Stimulated activated CD4-positive, alpha-beta T cell treated with anti-CD3 and anti-CD28 coated beads, Interleukin-15, amount 100 ng/mL, for 24 hours (primary cell): ENCODE measurements at regions not wholly inside any gene's neighbourhood (a gene's known extent, or its start where the extent isn't known, plus 50 kb on each side); places are given as distances from the start of the nearest gene placed in this dataset.
"Not testable (repeated sequence)": the region's sequence is repeated elsewhere in the genome, so short reads cannot be mapped to it uniquely, and the experiment has no call there.

ENCODE experiments used
- DNase-seq: peaks from one replicate; pipeline ENCODE4 v3.0.0-alpha.2; 2020

DNA sequence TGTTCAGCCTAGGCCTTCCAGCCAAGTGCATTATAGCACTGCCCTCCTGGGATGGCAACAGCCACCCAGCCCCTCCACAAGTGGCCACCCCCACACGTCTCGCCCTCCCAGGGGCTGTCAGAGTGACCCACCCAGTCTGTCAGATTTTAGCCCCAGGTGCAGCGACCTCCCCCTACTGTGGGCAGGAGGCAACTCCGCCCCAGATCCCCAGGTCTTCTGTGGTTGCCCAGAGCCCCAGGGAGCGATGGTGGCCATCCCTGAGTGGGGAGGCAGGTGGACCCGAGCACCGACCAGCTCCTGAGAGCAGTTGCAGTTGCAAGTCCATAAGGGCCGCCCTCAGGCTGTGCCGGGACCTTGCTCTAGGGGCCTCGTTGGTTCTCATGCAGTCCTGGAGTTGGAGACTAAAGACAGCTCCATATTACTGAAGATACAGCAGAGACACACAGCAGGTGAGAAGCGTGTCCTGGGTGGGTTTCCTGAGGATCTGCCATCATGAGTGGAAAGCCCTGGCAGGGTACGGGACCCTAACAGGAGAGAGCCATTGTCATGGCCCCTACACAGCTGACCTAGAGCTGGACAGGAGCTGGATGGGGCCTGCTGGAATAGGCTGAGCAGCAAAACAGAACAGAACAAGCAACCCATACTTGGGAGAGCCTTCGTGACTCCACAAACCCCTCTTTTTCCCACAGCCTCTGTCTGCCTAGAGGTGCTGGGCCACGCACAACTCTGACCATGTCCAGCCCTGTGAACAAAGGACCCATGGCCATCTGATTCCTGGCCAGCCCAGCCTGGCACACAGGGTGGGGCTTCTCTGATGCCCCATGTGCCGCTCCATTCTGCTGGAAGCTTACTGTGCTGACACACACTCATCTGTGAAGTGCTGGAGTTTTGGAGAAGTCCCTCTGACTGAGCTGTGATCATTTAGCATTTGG, 110.3 kb upstream of the ALDH1A3 start:
- DNase-seq: no peak

DNA sequence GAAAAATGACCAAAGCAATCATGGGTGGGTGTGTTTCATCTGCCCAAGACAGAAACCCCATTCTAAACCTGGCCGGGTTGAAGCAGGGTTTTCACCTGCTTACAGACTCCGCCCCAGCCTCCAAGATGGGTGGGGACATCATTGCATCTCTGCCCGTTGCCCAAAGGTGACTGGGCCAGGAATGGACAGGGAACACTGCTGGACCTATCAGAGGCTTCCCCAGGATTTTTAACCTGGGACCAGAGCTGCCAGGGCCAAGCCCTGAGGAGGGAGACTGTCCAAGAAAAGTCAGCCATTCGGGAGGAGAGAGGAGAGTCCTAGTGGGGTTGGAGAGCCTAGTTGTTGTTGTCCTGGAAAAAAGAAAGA, 109.7 kb upstream of the ALDH1A3 start:
- no peak for DNase-seq

DNA sequence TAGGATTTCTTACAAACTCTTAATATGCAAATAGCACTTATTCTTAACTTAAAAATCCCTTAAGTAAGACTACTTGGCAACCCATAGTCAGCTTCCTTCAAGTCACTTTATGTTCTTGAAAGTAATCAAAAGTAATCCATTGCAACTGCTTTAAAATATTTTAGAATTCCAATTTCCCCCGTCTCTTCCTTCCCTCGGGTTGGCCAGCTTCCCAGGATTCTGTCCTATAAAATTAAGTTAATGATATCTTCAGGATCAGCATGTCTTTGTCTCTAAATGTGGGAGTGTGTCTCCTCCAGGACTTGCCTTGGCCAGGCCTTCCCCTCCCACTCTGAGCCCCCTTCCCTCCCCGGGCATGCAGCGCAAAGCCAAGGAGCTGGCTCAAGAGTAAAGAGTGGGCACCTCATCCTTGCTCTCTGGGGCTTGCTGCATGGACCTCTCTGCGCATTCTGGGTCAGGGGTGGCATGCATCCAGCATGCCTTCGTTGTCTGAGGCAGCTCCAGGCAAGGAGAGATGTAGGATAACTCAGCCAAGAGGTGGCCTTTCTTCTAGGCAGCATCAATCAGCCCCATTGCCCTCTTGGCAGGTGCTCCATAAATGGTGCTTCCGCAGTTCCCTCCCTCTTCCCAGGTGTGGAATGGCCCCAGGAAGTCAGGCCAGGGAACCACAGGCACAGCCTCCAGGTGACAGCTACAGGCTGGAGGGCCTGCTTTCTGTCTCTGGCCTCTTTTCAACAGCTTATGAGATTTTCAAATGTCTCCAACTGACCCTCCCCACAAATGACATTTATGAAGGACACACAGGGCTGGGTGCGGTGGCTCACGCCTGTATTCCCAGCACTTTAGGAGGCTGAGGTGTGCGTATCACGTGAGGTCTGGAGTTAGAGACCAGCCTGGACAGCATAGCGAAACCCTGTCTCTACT, 108.7 kb upstream of the ALDH1A3 start:
- DNase-seq: no peak

DNA sequence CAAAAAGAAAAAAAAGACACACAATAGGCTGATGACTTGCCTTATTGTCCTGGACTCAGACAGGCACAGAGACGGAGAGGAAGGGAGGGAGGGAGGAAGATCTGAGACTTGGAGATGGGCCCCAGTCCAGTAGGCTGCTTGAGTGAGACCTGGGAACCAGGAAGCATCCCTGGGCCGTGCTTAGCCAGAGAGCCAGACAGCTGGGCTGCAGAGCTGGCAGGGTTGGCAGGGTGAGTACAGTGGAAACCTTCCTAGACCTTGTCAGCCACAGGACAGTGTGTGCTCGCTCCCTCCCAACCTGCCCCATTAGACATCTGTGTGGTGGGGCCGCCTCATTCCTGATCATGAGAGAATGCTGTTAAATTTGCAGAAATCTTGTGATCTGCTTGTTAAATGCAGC, 107.9 kb upstream of the ALDH1A3 start:
- DNase-seq: no peak

DNA sequence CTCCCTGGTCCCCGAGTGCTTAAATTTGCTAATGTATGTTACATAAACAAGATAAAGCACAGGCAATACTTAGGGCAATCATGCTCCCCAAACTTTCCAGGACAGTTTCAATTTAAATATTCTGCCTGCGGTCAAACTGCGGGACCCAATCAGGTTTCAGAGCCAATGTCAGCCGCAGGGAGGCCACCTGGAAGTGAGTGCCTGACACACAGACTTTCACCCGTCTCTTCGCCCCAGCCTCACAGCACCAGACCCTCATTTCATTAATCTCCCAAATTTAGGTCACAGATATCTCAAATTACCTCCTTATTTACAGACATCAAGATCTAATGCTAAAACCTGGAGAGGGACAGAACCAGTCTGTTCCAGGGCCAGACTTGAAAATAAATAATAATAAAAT, 107.2 kb upstream of the ALDH1A3 start:
- DNase-seq: no peak

DNA sequence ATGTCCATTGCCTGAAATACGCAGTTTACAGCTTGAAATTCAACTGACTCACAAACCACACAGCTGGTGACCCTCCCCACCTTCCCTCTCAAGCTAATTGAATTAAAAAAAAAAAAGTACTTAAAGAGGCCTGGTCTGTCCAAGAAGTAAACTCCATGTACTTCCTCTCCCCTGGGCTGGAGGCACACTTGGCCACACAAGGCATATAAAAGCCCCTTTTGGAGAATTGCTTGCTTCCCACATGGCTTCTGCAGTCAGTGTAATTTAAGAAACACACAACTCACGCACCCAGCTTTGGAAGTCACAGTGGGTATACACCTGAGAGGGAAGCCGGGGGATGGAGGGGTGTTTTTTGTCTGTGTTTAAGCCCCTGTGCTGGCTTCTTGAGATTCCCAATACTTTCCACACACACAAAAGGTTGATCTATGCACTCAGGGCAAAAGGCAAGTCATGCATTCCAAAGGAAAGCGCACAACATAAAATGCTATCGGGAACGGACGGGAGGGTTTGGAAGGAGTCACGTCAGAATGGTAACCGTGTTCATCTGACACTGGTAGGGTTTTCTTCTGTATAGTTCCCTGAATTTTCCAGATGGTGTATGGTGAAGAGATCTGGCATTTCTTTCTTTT, 106.6 kb upstream of the ALDH1A3 start:
- no peak for DNase-seq

DNA sequence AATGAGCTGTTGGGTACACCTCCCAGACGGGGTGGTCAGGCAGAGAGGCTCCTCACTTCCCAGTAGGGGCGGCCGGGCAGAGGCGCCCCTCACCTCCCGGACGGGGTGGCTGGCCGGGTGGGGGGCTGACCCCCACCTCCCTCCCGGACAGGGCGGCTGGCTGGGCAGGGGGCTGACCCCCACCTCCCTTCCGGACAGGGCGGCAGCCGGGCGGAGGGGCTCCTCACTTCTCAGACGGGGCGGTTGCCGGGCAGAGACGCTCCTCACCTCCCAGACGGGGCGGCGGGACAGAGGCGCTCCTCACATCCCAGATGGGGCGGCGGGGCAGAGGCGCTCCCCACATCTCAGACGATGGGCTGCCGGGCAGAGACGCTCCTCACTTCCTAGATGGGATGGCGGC, 105.6 kb upstream of the ALDH1A3 start:
- not testable (repeated sequence) for DNase-seq

DNA sequence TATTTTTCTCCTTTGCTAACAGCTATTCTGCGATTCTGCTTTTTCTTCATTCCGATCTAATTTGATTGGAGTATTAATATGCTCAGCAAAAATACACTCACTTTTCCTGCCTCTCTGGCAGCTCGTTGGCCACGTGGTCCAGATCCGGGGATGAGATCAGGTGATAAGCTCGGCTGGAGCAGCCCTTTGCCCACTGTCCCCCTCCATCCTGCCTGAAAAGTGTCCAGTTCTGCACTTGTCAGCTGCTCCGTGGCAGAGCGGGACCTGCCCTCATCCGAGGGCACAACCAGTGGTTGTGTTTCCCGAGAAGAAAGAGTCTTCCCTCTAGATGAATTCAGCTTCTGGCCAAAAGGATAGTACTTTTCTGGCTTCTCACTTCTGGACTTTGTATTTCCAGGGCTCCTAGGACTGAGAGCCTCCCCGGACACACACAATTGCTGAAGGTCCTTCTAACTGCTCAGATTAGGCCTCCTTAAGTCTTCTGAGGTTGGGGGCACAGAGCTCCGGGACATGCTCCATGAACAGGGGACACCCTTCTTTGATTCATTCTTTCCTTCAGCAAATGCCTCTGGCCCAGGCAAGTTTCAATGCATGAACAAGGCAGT, 103.9 kb upstream of the ALDH1A3 start:
- DNase-seq: no peak

DNA sequence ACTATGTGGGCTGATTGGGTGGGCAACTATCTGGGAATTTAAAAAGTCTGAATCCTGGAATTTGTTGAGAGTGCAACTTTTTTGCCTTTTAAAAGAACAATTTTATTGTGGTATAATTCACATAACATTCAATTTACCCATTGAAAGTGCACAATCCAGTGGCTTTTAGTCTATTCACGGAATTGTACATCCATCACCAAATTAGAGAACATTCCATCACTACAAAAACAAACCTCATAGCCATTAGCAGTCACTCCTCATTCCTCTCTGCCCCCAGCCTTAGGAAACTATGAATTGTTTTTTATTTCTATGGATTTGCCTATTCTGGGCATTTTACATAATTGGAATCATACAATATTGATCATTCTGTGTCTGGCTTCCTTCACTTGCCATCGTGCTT, 101.8 kb upstream of the ALDH1A3 start:
- DNase-seq: no peak

DNA sequence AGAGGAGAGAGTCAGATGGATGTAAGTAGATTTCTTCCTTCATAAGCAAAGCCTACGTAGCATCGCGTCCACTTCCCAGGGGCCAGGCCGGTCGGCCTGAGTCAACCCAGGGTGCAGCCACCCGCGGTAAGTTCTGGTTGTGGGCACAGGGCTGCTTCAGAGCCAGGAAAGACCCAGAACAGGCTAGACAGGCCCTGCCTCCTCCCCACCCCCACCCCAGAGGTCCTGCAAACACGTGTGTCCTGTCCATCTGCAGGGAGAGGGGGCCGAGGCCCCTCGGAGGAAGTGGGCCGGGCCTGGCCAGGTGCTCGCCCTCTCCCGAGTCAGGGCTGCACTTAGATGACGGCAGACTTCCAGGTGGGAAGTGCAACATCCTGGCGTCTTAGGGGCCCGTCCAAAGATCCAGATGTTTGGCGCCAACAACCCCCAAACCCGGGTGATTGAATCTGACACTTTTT, 100.8 kb upstream of the ALDH1A3 start:
- no peak for DNase-seq

DNA sequence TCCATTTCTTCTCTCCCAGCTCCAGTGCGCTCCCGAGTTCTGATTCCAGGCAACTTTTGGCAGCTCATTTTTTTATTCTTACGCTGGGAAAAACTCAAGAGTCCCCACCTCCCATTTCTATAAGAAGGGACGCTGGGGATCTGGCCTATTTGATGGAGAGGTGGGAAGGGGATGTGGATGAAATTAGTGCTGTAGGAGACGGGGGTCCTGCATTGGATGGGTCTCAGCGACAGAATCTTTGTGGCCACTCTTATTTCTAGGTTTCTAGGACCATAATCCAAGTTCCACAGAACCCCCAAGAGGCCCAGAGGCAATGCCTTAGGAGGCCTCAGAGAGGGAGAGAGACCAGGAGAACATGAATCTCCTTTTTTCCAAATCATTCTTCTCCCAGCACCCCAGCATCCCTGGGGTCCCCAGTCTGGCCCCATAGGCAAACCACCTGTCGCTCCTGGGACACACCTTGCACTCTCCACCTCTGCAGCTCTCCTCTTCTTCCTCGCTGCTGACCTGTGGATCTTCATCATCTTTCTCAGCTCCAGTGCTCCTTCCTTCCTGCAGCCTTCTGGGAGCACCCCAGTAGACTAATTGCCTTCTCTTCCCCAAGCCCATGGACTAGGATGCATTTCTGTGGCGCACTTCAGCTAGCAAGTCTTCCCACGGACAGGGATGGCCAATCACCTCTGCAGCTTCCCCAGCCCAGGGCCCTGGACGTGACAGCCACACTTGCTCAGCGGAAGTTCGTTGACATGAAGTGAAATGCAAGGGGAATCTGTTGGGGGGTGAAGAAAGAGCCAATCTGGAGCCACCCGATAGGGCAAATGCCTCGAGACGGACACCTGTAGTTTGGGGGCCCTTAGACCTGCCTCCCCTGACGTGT, 100.1 kb upstream of the ALDH1A3 start:
- DNase-seq: no peak

DNA sequence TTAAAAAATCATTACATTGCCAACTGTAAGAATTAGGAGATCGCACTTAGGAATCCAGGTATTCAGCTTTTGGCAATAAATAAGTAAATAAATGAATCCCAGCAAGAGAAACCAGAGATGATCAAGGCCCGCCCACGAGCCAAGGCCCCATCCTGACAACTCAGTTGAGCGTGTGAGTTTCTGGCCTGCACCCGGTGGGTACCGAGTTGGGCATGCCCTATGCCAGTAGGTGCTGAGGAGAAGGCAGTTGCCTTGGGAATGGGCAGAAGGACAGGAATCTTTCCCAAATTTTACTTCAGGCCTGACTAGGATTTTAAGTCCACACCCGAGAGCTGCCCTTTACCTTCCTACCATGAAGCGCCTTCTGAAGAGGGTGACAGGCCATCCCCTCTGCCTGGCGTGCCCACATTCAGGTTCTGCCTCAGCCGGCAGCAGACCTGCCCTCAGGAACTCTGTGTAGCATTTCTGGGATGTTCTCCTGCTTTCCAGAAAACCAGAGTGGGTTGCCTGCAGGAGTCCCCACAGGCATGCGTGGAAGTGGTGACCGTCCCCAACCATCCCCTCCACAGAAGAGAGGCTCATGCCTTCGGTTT, 99.3 kb upstream of the ALDH1A3 start:
- no peak for DNase-seq

DNA sequence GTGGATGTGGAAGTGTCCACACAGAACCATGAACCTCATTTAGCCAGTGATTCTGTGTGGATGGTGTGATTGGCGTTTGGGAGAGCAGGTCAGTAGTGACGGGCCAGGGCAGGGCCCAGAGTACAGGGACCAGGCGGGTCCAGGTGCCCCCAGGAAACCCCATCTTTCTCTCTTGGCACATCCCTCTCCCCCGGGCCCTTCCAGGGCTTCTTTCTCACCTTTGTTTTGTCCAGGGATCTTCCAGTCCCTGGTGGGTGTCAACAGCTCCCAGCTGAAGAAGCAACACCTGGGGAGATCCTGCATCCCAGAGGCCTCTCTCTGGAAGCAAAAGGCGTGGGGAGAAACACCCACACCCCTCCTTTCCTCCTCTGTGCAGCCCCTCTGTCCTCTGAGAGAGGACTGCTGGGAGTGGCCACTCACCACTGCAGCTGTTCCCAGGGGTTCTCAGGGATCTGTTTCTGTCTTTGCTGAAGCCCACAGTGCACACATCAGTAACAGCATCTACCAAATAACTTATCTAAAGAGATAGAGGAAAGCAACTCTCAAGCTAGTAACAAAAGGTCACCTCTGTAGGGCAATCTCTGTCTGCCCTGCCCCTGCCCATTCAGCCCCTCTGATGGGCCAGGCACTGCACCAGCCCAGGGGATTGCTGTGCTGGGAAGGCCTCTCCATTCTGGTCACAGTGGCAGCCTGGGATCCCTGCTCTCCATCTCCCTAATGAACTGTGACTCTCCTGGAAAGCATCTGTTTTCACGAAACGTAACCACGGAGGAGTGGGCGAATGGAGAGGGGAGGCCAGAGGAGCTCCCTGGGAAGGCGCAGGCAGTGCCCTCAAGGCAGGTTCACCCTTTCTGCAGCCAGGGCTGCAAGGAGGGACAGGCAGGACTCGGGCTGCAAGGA, 98.3 kb upstream of the ALDH1A3 start:
- DNase-seq: no peak

DNA sequence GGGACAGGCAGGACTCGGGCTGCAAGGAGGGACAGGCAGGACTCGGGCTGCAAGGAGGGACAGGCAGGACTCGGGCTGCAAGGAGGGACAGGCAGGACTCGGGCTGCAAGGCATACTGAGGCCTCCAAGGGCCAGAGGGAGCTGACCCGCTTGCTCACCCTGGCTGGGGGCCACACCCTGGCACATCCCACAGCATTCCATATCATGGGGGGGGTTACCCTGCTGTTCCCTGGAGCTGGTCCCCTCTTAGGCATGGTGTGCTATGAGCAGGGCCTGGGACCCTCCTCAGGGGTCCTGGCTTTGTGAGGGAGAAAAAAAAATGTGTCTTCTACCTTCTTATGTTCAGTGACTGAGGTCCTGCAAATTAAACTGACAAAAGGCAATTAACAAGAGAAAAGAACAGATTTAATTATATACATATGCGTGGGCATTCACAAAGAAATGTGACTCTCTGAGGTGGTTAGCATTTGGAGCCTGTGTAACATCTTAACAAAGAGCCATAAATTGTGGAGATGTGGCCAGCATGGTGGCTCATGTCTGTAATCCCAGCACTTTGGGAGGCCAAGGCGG, 97.6 kb upstream of the ALDH1A3 start:
- no peak for DNase-seq

DNA sequence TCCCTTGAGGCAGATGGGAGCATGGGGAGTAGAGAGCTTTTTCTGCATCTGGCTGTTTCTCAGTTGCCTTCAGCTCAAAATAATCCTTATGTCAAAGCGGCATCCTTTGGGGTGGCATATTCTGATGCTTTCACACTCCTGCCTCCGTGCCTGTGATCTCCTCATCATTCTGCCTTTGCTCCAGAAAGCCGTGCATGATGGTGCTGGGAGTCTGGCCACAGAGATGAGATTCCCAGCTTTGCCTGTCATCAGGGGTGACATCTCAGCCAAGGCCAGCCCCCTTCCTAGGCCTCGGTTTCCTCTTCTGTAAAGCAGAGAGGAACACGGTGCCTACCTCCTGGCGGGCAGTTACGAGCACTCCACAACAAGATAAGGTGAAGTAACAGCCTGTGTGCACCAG, 96.3 kb upstream of the ALDH1A3 start:
- no peak for DNase-seq

DNA sequence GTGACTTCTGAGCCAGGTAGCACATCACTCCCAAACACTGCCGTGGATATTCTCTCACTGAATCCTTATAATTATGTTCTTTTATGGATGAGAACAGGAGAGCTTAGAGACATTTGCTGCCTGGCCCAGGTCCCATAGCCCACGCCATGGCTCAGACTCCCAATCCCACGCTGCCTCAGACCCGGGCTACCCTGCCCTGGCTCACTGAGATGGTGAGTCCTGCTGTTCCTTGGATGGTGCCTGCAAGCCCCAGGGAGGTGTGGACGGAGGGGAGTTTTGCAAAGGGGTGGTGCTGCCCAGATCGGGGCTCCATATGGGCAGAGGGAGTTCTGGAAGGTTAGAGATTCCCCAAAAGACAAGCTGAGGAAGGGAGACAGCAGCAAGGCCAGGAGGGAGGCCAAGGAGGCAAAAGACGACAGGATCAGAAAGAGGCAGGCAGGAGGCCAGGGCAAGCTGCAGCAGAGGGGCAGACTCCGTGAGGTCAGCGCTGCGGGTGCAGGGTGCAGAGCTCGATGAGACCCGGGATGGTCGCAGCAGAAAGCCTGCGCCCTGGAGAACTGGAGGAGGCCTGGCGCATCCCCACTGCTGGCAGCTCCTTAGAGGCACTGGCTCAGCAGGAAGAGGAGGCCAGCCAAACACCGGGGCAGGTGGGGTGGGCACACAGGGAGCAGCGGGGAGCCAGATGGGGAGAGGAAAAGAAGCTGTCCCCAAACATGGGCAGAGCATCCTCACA, 95.7 kb upstream of the ALDH1A3 start:
- DNase-seq: no peak

DNA sequence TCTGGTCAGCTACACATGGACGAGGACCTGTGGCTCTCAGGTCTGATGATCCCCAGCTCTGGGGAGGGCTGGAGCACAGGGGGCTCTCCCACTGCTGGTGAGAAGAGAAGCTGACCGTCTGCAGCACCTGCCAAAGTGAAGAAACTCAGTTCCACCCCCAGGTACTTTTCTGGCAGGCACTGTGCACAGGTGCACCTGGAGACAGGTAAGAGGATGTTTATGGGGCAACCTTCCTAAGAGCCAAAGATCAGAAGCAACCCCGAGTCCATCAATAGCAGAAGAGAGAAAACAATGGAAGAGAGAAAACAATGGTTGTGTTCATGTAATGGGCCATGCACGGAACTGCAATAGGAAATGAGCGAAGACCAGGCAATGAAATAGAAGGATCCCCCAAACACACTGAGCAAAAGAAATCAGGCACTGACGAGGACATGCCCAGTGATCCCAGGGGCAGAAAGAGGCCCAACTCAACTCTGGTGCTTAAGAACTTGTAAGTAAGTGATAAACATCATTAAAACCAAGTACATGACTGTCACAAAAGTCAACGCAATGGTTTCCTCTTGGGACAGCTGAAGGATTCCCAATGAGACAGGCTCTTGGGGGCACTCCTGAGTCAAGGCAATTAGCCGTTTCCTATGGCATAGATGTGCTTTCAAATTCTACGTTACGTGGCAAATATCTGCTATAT, 95.0 kb upstream of the ALDH1A3 start:
- no peak for DNase-seq
